HG02938 (cell line): ENCODE measurements at regions not wholly inside any gene's neighbourhood (a gene's known extent, or its start where the extent isn't known, plus 50 kb on each side); places are given as distances from the start of the nearest gene placed in this dataset.

ENCODE experiments used
- ATAC-seq: cut with Tn5 transposase; IDR thresholded peaks from one replicate; pipeline ENCODE4 v1.9.1; 2021; ENCODE audit warnings: mild to moderate bottlenecking, moderate library complexity; ENCODE audit not compliant: unreplicated experiment

DNA sequence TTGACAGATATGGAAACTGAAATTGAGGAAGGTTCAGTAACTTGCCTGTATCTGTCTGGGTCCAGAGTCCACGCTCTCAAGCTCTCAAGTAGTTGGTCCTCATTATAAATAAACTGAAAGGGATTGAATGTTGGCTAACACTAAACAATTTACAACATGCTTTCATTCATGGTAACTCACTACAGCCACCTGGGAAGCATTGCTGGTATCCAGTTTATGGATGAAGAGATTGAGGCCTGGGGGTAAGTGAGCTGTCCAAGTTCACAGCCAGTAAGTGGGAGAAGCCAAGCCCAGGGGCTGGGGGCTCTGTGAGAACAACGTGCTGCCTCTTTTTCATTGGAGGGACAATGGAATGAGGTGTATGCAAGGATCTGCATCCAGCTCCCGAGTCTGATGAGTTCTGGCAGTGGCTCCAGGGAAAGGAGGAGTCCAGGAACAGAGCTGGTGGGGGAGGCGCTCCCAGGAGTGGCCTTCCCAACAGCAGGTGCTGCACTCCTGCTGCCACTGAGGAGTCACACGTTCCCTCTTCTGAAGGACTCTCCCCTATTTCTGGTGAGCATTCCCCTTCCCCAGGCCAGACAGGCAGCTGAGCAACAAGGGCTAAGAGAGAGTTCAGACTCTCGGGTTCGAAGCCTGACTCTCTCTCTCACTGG, 175.8 kb downstream of the CSNK2A3 start:
- no peak for ATAC-seq

DNA sequence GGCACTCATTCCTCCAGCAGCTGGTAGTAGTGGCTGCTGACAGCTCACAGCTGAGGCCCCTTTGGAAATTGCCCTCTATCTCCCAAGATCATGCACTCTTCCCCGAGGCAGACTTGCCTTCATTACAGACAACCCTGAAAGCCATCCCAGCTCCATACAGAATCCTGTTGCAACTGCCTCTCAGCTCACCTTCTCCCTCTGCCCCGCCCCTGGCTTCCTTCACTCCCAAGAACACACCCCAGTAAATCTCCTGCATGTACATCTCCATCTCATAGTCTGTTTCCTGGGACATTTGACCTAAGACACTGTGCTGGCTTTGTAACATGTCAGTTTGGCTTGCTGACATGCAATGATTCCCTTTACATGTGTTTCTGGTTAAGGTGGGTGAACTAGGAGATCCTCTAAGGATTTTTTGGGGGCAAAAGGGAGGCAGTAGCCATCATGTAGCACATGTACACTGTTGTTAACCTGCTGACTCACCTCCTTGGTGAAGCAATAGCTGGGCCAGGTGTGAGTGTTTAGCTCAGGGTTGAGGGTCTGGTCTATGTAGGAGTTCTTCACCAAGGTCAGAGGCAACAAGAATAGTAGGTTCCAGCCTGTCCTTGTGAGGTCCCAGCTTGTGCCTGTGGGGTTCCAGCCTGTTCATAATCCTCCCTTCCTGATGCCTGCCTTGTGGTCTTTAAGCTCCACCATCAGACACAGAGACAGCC, 179.6 kb downstream of the CSNK2A3 start:
- ATAC-seq = no peak

DNA sequence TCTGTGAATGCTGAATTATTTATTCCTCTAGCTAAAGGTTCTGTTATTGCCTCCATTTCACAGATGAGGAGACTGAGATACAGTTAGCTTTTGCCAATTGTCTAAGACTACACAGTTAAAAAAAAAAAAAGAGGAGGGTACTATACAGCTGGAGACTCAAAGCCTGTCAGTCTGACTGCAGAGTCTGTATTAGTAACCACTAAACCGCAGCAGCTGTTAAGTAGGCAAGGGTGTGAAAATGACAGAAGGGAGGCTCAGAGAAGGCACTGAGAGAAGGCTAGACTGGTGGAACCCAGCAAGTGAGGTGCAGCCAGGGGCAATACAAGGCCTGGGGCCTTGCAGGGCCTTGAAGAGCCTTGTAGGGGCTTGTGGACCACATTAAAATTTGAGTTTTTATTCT, 181.2 kb downstream of the CSNK2A3 start:
- peak; percentile 81 for ATAC-seq

DNA sequence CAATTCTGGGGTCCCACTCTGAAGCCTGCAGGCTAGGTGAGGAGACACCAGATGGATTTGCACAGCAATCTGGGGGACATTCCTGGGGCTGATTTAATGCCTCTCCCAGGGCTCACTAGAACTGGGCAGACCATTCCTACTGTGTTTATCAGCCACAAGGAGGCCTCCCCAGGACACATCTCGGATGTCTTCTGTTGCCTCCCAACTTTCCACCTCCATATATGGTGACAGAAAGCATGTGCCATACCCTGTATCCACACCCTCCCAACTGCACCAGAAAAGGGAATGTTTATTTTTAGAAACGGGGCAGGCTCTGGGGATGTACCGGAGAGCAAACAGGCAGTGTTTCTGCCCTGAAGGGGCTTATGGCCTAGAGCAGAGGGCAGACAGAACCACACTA, 181.8 kb downstream of the CSNK2A3 start:
- no peak for ATAC-seq

DNA sequence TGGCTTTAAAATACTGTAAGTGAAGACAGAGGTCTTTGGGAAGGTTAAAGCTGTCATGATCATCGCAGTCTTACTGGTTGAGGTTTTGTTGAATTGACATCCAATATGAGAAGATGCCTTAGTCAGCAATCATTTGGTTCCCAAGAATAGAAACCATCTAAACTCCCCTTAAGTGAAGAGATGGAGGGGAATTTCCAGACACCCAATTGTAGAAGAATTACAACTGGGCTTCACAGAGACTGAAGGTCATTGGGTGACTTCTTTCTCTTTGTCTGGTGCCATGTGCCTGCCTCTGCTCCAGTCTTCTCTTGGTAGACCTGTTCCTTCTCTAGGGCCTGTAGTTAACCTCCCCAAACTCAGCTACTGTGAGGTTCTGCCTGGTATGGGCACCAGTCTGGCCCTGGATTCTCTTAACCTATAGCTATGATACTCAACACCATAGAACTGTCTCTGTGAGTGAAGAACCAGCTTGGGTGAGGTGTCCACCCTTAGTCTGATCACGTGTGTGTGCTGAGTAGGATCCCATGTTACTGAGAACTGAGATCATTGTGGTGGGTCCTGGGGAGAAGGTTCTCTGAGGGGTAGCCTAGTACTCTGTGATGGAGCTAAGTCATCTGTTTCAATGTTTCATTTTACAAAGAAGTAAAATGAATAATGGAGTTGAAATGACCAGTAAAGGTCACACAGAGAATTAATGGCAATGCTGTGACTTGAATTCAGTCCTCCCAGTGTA, 182.5 kb downstream of the CSNK2A3 start:
- ATAC-seq = no peak

DNA sequence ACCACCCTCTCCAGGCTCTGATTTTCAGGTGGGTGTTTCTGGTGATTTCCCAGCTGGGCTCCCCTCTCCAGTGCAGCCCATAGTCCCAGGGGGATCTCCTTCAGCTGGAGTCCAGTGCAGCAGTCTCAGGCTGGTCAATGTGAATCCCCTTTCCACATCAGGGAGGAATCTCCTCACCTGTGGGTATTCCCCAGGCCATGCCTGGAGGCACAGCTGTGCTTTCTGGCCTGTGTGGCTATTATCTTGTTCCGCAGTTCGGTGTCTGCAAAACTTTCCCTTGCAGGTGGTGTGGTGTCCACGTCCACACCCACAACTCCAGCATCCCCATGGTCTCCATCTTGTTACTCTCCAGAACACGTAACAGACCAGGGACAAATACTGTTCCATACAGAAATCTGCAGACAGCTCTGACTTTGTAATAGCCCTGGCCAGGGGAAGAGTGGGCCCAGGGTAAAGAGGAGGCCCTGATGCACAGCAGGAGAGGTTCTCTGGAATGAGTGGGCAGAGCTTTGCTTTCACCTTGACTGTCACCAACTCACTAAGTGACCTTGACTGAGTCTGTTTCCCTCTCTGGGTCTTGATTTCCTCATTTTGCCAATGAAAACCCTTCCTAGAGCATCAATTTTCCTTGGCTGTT, 183.2 kb downstream of the CSNK2A3 start:
- ATAC-seq = no peak

DNA sequence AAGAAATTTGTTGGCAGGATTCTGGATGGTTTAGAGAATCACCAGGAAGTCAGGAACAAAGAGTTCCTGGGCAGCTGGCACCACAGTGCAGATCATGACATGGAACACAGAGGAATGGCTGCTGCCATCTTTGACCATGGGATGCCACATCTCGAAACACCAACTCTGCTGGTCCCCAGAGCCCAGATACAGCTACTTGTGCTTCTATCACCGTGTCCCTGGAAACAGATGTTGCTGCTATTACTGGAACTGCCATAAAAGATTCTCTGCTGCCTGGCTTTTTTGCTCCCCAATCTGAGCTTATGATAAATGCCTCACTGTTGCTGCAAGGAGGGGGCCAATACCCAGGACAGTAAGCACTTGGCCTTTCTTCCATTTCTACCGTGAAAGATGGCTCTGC, 185.2 kb downstream of the CSNK2A3 start:
- ATAC-seq = no peak

DNA sequence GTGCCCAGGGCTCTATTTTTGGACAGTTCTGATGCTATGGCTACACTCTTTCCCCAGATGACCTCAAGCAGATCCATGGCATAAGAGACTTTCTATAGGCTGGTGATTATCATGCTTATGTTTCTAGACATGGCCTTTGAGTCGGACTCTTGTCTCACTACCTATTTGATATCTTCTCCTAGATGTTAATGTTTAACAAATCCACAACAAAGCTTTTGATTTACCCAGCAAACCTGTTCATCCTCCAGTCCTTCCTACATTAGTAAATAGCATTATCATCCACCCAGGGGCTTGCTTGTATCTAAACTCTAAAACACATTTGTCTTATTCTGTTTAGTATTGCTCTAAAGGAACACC, 188.7 kb downstream of the CSNK2A3 start:
- no peak for ATAC-seq

DNA sequence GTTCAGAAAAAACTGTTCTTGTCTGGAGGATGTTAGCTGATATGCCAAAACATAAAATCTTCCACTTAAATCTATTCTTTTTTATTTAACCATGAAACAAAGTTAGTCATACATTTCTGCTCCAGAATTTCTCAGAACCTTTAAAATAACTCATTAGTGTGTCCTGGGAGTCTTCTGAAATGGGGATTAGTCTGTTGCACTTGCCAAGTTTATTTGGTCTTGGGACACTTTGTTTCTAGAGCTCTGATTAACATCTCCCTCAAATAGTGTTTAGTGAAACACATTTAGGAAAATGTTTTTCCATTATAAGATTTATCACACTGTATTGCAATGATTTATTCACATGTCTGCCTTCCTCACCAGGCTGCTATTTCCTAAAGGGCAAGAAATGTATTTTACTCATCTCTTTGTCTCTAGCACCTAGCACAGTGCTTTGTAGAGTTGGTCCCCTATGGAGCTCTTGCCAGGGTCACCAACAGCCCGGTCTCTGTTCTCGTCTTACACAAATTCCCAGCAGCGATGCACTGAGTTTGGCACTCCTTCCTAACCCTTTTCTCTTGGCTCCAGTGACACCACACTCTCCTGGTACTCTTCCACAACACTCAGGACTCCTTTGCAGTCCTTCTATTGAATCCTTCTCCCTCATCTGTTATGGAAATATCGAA, 189.2 kb downstream of the CSNK2A3 start:
- ATAC-seq = no peak

DNA sequence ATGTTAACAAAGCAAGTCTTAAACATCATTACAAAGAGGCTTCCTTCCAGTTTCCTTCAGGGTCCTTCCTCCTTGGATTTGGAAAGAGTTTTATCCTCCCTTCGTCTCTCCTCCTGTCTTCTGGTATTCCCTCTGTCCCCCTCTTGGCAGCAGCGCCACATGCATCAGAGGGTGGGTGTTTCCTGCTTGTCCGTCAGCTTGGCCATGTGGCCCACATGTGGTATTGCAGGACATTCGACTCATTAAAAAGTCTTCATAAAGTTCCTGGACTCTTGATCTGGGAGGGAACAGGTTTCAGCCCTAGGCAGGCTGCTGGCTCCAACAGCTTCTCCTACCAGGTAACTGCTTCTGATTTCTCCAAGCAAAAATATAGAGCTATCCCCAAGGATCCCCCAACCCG, 189.8 kb downstream of the CSNK2A3 start:
- no peak for ATAC-seq

DNA sequence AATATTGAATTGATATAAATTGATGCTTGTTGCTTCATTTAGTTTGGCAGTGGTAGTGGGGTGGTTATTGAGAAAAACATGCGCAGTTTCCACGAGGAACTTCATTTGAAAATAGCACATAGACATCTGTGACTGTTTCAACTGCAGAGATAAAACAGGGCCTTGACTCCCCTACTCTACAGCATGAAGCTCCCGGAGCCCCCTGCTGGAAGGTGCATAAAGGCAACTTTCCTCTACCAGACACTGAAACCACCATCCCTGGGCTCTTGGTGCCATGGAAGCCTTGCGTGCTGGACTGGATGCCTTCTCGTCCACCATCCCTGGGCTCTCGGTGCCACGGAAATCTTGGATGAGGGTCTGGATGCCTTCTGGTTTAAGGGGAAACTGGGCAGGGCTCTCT, 195.9 kb downstream of the CSNK2A3 start:
- ATAC-seq = no peak

DNA sequence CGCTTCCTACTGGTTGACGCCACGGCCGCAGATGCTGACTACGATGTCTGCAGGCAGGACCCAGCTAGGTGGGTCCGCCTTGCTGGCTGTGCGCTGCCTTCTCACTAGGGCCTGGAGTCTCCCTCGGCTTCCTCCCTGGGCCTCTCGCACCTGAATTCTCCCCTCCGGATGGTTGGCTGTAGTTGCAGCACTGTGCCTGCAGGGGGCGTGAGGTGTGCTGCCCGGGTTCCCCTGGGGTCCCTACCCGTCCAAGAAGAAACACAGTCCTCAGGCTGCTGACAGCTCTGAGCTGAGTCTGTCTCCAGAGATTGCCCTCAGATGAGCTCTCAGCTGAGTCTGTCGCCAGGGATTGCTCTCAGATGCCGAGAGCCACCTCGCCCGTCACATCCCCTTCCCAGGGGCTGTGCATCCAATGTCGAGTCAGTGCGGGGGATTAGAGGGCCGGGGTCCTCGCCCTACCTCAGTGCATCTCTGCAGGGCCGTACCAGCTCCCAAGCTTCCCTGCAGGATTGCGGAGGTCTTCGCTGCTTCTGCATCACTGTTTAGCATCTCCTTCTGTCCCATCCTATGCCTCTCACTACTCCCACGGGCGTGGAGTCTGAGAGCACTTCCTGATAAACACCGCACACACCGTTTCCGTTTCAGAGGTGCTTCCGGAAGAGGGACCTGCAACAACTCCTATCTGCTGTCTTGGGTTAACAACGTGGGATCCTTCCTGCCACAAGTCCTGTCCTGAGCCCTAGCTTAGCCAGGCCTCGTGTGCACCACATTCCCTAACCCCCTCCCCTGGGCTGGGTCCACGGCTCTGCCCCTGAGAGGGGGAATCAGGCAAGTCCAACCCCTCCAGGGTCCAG, 196.9 kb downstream of the CSNK2A3 start:
- ATAC-seq = no peak

DNA sequence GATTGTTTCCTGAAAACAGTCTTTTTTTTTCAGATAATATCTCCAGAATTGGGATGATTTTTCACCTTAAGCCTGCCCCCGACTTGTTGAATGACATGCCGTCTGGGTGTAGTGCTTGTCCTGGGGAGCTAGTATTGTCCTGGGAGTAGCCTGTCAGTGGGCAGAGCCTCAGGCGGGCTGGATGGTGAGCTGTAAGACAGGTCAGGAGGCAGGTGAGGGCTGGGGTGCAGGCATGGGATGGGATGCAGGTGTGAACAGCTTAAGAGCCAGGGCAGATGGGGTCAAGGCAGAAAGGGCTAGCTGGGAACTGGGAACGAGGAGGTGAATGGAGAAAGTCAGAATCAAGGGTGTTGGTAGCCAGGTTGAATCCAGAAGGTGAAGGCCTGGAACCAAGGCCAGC, 200.2 kb downstream of the CSNK2A3 start:
- no peak for ATAC-seq

DNA sequence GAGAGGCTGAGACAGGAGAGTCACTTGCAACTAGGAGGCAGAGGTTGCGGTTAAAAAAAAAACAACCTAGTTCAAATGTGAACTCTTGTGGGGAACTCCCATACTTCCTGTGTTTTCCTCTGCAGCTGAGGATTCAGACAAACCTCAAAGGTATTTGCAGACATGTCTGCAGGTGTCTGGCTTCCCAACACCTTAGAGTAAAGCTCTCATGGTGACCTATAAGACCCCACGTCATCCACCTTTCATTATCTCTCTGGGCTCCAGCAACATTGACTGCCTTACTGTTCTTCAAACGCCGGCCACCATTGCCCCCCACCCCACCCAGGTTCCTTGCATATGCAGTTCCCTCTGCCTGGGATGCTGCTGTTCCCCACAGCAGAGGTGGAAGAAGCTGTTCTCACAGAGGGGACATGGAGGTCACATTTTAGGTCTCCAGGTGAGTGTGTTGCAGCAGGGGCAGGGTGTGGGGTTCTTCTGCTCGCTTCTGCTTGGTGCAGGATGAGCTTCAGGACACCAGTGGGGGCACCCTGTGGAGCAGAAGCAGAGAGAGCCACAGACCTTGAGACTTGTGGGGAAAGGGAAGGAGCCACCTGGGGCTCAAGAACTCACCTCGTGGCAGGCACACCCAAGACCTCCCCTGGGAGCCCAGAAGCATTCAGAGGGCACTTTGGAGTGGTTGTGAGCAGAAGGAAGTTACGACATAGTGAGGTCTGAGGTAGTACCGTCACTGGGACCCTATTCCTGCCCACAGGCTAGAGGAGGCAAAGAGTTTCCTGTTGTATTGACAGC, 203.2 kb downstream of the CSNK2A3 start:
- ATAC-seq = no peak

DNA sequence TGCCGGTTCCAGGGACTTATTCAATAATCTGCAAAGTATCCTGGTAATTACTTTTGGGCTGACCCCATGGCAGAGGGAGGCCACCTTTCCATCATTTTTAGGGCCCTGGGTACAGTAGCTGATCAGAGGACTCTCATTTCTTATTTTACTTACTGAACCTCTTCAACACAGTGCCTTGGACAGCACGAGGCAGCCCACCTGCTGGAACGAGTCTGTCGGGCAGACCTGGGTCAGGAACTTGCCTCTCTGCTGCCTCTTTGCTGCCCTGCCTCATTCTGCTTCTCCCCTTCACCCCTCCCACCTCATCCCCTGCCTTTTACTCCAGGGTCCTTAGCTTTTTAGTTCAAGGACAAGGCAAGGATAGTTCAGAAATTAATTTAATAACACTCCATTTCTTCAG, 204.5 kb downstream of the CSNK2A3 start:
- ATAC-seq = no peak

DNA sequence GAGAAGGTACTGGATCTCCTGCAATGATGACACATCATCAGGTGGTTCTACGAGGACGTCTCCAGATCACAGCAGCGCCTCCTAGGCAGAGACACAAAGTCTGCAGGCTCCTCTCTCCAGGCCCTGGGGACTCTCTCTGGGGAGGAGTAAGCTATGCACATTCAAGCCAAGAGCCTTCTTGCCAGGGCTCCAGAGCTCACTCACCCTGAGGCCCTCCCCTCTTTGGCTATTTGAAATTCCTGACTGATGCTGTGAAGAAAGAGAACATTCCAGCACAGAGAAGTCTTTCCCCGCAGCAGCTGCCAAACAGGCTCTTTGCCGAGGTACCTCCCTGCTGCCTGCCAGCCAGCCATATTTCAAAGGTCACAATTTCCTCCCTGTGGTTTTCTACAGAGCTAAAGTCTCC, 204.9 kb downstream of the CSNK2A3 start:
- ATAC-seq = no peak

DNA sequence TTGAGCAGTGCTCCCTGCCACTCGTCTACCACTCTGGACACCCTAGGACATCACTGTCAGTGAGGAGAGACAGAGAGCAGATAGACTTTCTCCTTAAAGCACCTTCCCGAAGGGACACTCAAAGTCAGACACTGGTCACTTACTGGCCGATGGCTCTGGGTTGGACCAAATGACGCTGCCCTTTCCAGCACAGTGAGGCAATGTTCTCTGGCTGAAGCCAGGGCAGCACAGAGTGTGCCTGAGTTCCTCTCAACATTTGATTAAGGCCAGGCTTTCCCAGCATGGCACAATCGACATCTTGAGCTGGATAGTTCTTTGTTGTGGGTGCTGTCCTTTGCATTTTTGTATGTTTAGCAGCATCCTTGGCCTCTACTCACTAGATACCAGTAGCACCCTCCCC, 206.2 kb downstream of the CSNK2A3 start:
- no peak for ATAC-seq

DNA sequence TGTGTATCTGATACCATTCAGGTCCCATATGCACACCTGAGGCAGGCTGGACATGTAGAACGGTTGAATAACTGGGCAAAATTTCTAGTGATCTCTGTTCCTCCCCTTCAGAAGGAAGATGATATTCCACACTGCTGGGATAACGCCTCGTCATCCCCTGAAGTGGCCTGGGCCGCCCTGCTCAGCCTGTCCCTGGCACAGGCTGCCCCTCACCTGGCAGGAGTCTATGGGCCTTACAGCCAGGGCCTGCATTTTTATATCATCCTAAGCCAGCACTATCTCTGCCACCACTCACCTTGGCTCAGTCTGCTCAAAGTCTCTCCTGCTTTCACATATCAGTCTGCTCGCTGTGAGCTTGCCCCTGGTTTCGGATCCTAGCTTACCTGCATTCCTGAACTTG, 209.2 kb downstream of the CSNK2A3 start:
- no peak for ATAC-seq

DNA sequence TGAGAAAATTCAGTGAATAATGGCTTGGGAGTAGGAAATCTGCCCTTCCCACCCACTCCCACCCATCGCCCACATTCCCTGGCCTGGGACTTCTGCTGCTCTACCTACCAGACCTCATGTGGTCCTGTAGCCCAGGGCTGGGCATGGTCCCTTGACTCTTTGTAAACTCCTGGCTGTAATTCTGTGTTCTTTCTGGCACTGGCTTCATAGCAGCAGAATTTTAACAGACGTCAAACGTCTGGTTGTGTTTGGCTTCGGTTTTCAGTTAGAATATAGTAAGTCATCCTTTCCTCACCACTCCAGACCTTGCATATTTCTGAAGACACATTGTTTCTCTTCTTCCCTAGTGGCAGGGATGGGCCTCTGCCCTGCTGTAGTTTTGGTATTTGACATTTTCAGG, 210.6 kb downstream of the CSNK2A3 start:
- ATAC-seq = no peak

DNA sequence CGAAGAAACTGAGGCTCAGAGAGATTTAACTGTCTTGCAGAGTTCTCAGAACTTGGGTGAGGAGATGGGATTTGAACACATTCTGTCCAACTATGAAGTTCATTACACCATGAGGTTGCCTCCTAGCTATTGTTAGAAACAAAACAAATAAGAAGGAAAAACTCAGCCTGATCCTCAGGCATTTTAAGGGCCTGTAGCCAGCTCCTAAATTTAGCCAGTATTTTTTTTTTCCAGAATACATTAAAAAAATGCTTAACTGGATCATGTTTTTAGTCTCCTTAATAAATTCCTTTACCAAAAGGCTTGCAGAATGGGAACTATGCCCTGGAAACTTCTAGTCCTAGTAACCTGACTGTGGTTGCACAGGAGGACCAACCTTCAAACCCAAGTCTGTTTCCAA, 212.0 kb downstream of the CSNK2A3 start:
- no peak for ATAC-seq
